GM12873 (cell line): ENCODE measurements at regions not wholly inside any gene's neighbourhood (a gene's known extent, or its start where the extent isn't known, plus 50 kb on each side); places are given as distances from the start of the nearest gene placed in this dataset.

ENCODE experiments used
- CTCF ChIP-seq: IDR thresholded peaks from 2 replicates; pipeline ENCODE4 v1.5.1; 2012; ENCODE audit warnings: low read depth, mild to moderate bottlenecking, moderate library complexity, low read length, control low read depth; ENCODE audit not compliant: insufficient read depth; ENCODE audit errors: missing control alignments

GRCh38 chr2:194907569-194907968 lies 749.5 kb upstream of the SLC39A10 start:
- TF ChIP-seq CTCF = no peak

- TF ChIP-seq CTCF = no peak
These were observed 760.2 kb upstream of the SLC39A10 start for GRCh38 chr2:194896871-194897270.

GRCh38 chr2:194883711-194884110 lies 773.3 kb upstream of the SLC39A10 start:
- TF ChIP-seq CTCF = no peak

GRCh38 chr2:194870974-194871535 lies 786.0 kb upstream of the SLC39A10 start:
- TF ChIP-seq CTCF = no peak

- TF ChIP-seq CTCF = peak; percentile 45
These were observed 789.7 kb upstream of the SLC39A10 start for GRCh38 chr2:194867328-194867727.

GRCh38 chr2:194854941-194855340 lies 802.1 kb upstream of the SLC39A10 start:
- no peak for TF ChIP-seq CTCF

GRCh38 chr2:194842871-194843270 lies 814.2 kb upstream of the SLC39A10 start:
- no peak for TF ChIP-seq CTCF

- no peak for TF ChIP-seq CTCF
These were observed 830.8 kb upstream of the SLC39A10 start for GRCh38 chr2:194826241-194826640.
